ENCODE measurements at regions not wholly inside any gene's neighbourhood (a gene's known extent, or its start where the extent isn't known, plus 50 kb on each side); places are given as distances from the start of the nearest gene placed in this dataset.
"Not testable (repeated sequence)": the region's sequence is repeated elsewhere in the genome, so short reads cannot be mapped to it uniquely, and the experiment has no call there.

DNA sequence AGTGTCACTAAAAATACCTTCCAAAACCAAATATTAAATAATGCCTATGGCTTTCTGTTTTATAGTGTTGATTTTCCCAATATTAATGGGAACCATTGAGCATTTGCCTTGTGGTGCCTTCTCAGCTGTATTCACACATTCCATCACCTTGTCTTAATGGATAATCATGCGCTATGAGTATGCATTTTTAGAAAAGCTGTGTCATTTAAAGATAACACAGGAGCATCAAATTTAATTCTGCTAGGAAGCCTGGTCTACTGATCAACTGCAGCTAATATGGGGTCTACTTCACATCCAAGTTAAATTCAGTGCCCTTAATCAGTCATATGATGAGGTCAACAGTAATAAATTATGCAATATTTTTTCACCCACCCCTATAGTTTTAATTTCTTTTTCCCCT is 1177.8 kb downstream of the FOXD4L5 start:
- TF ChIP-seq, protein P1, sequence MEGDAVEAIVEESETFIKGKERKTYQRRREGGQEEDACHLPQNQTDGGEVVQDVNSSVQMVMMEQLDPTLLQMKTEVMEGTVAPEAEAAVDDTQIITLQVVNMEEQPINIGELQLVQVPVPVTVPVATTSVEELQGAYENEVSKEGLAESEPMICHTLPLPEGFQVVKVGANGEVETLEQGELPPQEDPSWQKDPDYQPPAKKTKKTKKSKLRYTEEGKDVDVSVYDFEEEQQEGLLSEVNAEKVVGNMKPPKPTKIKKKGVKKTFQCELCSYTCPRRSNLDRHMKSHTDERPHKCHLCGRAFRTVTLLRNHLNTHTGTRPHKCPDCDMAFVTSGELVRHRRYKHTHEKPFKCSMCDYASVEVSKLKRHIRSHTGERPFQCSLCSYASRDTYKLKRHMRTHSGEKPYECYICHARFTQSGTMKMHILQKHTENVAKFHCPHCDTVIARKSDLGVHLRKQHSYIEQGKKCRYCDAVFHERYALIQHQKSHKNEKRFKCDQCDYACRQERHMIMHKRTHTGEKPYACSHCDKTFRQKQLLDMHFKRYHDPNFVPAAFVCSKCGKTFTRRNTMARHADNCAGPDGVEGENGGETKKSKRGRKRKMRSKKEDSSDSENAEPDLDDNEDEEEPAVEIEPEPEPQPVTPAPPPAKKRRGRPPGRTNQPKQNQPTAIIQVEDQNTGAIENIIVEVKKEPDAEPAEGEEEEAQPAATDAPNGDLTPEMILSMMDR (IDR thresholded peaks at IDR 0.05), result not testable (repeated sequence)
- not testable (repeated sequence) for TF ChIP-seq POLR2AphosphoS5 (IDR thresholded peaks at IDR 0.05)

Measured in suprapubic skin (tissue), 3 donors.